HepG2 (cell line): ENCODE measurements at regions not wholly inside any gene's neighbourhood (a gene's known extent, or its start where the extent isn't known, plus 50 kb on each side); places are given as distances from the start of the nearest gene placed in this dataset.

ENCODE experiments used
- ATAC-seq: fragments of 200-7000 bp; cut with Tn5 transposase; 3 replicates; pipeline ENCODE4 v1.9.1; 2020; ENCODE audit warnings: mild to moderate bottlenecking, moderate library complexity
- BruUV-seq: library from RNA; stranded (reverse); fragments of 400-500 nt; replicated peaks from 2 replicates; lab custom pipeline; 2021; lab: Mats Ljungman, UMichigan
- CTCF ChIA-PET: fragments of 300-600 bp; formaldehyde crosslinking; extraction: SDS; loops from one replicate; lab custom pipeline; 2021; ENCODE audit warnings: low total read pairs, inconsistent platforms, low intra/inter-chr PET ratio; lab: Yijun Ruan, JAX
- POLR2A ChIA-PET: fragments of 350-600 bp; sonication (Branson Sonifier 250); formaldehyde crosslinking; loops from one replicate; lab custom pipeline; 2020; ENCODE audit warnings: antibody characterized with exemption, inconsistent platforms; lab: Yijun Ruan, JAX
- DNase-seq: peaks from one replicate; pipeline ENCODE4 v3.0.0-alpha.2; 2015; ENCODE audit warnings: low spot score
- FAIRE-seq: peaks from 3 replicates; lab custom pipeline; 2011; peaks lifted over from hg19 to GRCh38; lab: Jason Lieb, UNC
- H2AFZ ChIP-seq: one replicate; pipeline ENCODE4 v1.6.1; 2011; ENCODE audit warnings: low read length, inconsistent platforms
- H3K27ac ChIP-seq: fragments of 300-600 bp; 3 replicates; pipeline ENCODE4 v1.8.0; 2011; ENCODE audit warnings: mixed run types, mild to moderate bottlenecking, mixed read lengths, low read length, inconsistent platforms; ENCODE audit not compliant: insufficient read depth; ENCODE audit errors: extremely low read length
- H3K27me3 ChIP-seq, 2 experiments: fragments of 200-600 bp in 1 of 2; 2 replicates in 1 of 2; 3 replicates in 1 of 2; pipeline versions ENCODE4 v1.6.0 to v1.8.0; 2011; ENCODE audit warnings: low read length in 2 of 2, mild to moderate bottlenecking in 2 of 2, moderate library complexity in 2 of 2, inconsistent platforms in 1 of 2; ENCODE audit not compliant: insufficient read depth in 2 of 2, control insufficient read depth in 1 of 2
- H3K36me3 ChIP-seq, 2 experiments: fragments of 200-600 bp in 1 of 2; replicated peaks in 1 of 2; 2 replicates in 1 of 2; 3 replicates in 1 of 2; pipeline versions ENCODE4 v1.5.1 to v1.8.0; 2011; ENCODE audit warnings: low read length in 2 of 2, inconsistent platforms in 1 of 2; ENCODE audit not compliant: insufficient read depth in 2 of 2, control insufficient read depth in 1 of 2
- H3K4me1 ChIP-seq: 2 replicates; pipeline ENCODE4 v1.5.1; 2012; ENCODE audit warnings: low read length, inconsistent platforms; ENCODE audit not compliant: insufficient read depth
- H3K4me2 ChIP-seq: 2 replicates; pipeline ENCODE4 v1.6.0; 2011; ENCODE audit warnings: low read depth, low read length, inconsistent platforms
- H3K4me3 ChIP-seq, 3 experiments: fragments of 200-600 bp in 1 of 3; sonication (generic), shearing (Covaris generic) in 1 of 3; replicated peaks in 1 of 3; 2 replicates each; pipeline ENCODE4 v1.5.1; 2011 to 2016; ENCODE audit warnings: low read length in 3 of 3, inconsistent platforms in 2 of 3, low read depth in 2 of 3, mild to moderate bottlenecking in 2 of 3, control low read depth in 1 of 3, mixed read lengths in 1 of 3; ENCODE audit not compliant: insufficient read depth in 1 of 3
- H3K79me2 ChIP-seq: one replicate; pipeline ENCODE4 v1.6.1; 2011; ENCODE audit warnings: low read length, inconsistent platforms; ENCODE audit not compliant: insufficient read depth
- H3K9ac ChIP-seq: 2 replicates; pipeline ENCODE4 v1.6.0; 2011; ENCODE audit warnings: mild to moderate bottlenecking, low read depth, low read length, inconsistent platforms; ENCODE audit not compliant: insufficient read depth
- H3K9me3 ChIP-seq: 2 replicates; pipeline ENCODE4 v1.5.1; 2012; ENCODE audit warnings: mild to moderate bottlenecking, low read length
- H4K20me1 ChIP-seq: 2 replicates; pipeline ENCODE4 v1.6.0; 2011; ENCODE audit warnings: inconsistent platforms, mild to moderate bottlenecking, low read length, moderate library complexity; ENCODE audit not compliant: insufficient read depth
- AFF4 ChIP-seq: sonication (generic); formaldehyde crosslinking; IDR thresholded peaks from 2 replicates; pipeline ENCODE4 v1.4.0; 2020; ENCODE audit warnings: missing genetic modification reagents
- CCDC6 ChIP-seq: sonication (generic); formaldehyde crosslinking; IDR thresholded peaks from 2 replicates; pipeline ENCODE4 v1.8.1; 2022; ENCODE audit warnings: mild to moderate bottlenecking, missing genetic modification reagents, moderate library complexity
- ISL2 ChIP-seq: sonication (generic); formaldehyde crosslinking; IDR thresholded peaks from 2 replicates; pipeline ENCODE4 v1.5.0; 2020; ENCODE audit warnings: missing genetic modification reagents
- MAF1 ChIP-seq: sonication (generic); formaldehyde crosslinking; IDR thresholded peaks from 2 replicates; pipeline ENCODE4 v1.5.0; 2020; ENCODE audit warnings: missing genetic modification reagents, borderline replicate concordance
- MTERF4 ChIP-seq: sonication (generic); formaldehyde crosslinking; IDR thresholded peaks from 2 replicates; pipeline ENCODE4 v1.8.0; 2023; ENCODE audit warnings: mild to moderate bottlenecking, missing genetic modification reagents
- NAIF1 ChIP-seq: sonication (generic); formaldehyde crosslinking; IDR thresholded peaks from 2 replicates; pipeline ENCODE4 v1.5.0; 2020; ENCODE audit warnings: mild to moderate bottlenecking, missing genetic modification reagents, borderline replicate concordance
- SP140L ChIP-seq: sonication (generic); formaldehyde crosslinking; IDR thresholded peaks from 2 replicates; pipeline ENCODE4 v1.4.0; 2020; ENCODE audit warnings: missing genetic modification reagents, borderline replicate concordance
- STAG1 ChIP-seq: sonication (generic); formaldehyde crosslinking; IDR thresholded peaks from 2 replicates; pipeline ENCODE4 v1.4.0; 2020; ENCODE audit warnings: missing genetic modification reagents
- ZNF503 ChIP-seq: sonication (generic); formaldehyde crosslinking; IDR thresholded peaks from 2 replicates; pipeline ENCODE4 v1.4.0; 2020; ENCODE audit warnings: missing genetic modification reagents
- ZNF614 ChIP-seq: IDR thresholded peaks from 2 replicates; pipeline ENCODE4 v1.6.1; 2018; ENCODE audit warnings: missing biosample characterization, missing genetic modification reagents, inconsistent platforms, borderline replicate concordance
- ZNF615 ChIP-seq: sonication (generic); formaldehyde crosslinking; IDR thresholded peaks from 2 replicates; pipeline ENCODE4 v1.5.0; 2020; ENCODE audit warnings: mild to moderate bottlenecking, missing genetic modification reagents, borderline replicate concordance
- WGBS: methylation state at CpG from one replicate; pipeline ENCODE4 v1.1.6; 2017; ENCODE audit warnings: low lambda C conversion rate; 5-methylcytosine and 5-hydroxymethylcytosine counted together
- in situ Hi-C: cut with HindIII; loops from 2 replicates; pipeline ENCODE4 v1.10.0; 2017; ENCODE audit warnings: low pct_unique_long_range_greater_than_20kb; ENCODE audit not compliant: extremely low pct_ligation_motif_present
- intact Hi-C: fragments of 100-400 bp; cut with micrococcal nuclease; formaldehyde crosslinking; loops from one replicate; pipeline ENCODE4 v1.10.0; 2022; ENCODE audit not compliant: unreplicated experiment
- TF ChIP-seq, protein P1 (sequence below): sonication (generic); formaldehyde crosslinking; IDR thresholded peaks from 2 replicates; pipeline ENCODE4 v1.5.1; 2020; ENCODE audit warnings: missing genetic modification reagents, mild to moderate bottlenecking, borderline replicate concordance
- TF ChIP-seq, protein P2 (sequence below): sonication (generic); formaldehyde crosslinking; IDR thresholded peaks from 2 replicates; pipeline ENCODE4 v1.4.0; 2020; ENCODE audit warnings: missing genetic modification reagents, low read depth, mild to moderate bottlenecking, borderline replicate concordance

GRCh38 chr10:105634281-105634680 lies 993.2 kb downstream of the SORCS3 start:
- H3K9ac ChIP-seq = no peak overlapping the region
- H3K36me3 ChIP-seq = no peaks in the 10 kb centered on the region
- no peak overlapping the region for H3K27ac ChIP-seq
- CTCF ChIA-PET = no interaction called here
- FAIRE-seq (no peak), DNase-seq (no peak), ATAC-seq (no peak)
- in situ Hi-C loops (no loop called here), intact Hi-C loops (no loop called here)
- POLR2A ChIA-PET = no interaction called here
- BruUV-seq = no TSS peak
- no peaks in the 10 kb centered on the region for H3K27me3 ChIP-seq
- H3K4me2 ChIP-seq = no peak overlapping the region
- no peaks in the 10 kb centered on the region for H4K20me1 ChIP-seq
- H3K9me3 ChIP-seq = peaks cover 90% of the 10 kb centered on the region
- no peak overlapping the region for H2AFZ ChIP-seq
- TF ChIP-seq MAF1 (CRISPR knock-in tag) (no peak), ZNF614 (CRISPR knock-in tag) (no peak), ZNF503 (no peak), NAIF1 (CRISPR knock-in tag) (no peak), MTERF4 (CRISPR knock-in tag) (no peak), ISL2 (CRISPR knock-in tag) (no peak), SP140L (no peak), STAG1 (CRISPR knock-in tag) (no peak), CCDC6 (CRISPR knock-in tag) (no peak), AFF4 (CRISPR knock-in tag) (no peak), ZNF615 (CRISPR knock-in tag) (no peak)
- TF ChIP-seq, protein P1, sequence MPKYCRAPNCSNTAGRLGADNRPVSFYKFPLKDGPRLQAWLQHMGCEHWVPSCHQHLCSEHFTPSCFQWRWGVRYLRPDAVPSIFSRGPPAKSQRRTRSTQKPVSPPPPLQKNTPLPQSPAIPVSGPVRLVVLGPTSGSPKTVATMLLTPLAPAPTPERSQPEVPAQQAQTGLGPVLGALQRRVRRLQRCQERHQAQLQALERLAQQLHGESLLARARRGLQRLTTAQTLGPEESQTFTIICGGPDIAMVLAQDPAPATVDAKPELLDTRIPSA (CRISPR knock-in tag) = no peak
- TF ChIP-seq, protein P2, sequence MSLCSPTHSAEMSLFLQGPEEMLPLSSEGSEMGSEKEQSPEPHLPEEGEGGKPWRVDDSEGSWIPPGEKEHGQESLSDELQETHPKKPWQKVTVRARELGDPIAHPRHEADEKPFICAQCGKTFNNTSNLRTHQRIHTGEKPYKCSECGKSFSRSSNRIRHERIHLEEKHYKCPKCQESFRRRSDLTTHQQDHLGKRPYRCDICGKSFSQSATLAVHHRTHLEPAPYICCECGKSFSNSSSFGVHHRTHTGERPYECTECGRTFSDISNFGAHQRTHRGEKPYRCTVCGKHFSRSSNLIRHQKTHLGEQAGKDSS (CRISPR knock-in tag) = no peak
- no peaks in the 10 kb centered on the region for H3K79me2 ChIP-seq
- H3K4me1 ChIP-seq = no peaks in the 10 kb centered on the region
- H3K4me3 ChIP-seq = no peak overlapping the region
- WGBS = 0% methylated on average over 3 of the region's 3 CpGs
